AG04450 (cell line): ENCODE measurements at regions not wholly inside any gene's neighbourhood (a gene's known extent, or its start where the extent isn't known, plus 50 kb on each side); places are given as distances from the start of the nearest gene placed in this dataset.

Source experiments
- CTCF ChIA-PET: fragments of 300-600, 350-600 bp; formaldehyde crosslinking; extraction: SDS; loops from one replicate; lab custom pipeline; 2022; ENCODE audit warnings: antibody characterized with exemption, inconsistent platforms; lab: Charles Lee
- POLR2A ChIA-PET: fragments of 350-600 bp; formaldehyde crosslinking; extraction: SDS; loops from one replicate; lab custom pipeline; 2021; ENCODE audit warnings: antibody characterized with exemption, inconsistent platforms; lab: Yijun Ruan, JAX
- DNase-seq: peaks from one replicate; pipeline ENCODE4 v3.0.0-alpha.2; 2011; ENCODE audit warnings: low read depth, low spot score
- H3K27ac ChIP-seq: one replicate; pipeline ENCODE4 v1.5.1; 2012; ENCODE audit warnings: low read depth, low read length, control low read depth
- H3K27me3 ChIP-seq: one replicate; pipeline ENCODE4 v1.6.0; 2012; ENCODE audit warnings: low read length; ENCODE audit not compliant: control insufficient read depth, insufficient read depth
- H3K4me3 ChIP-seq: 2 replicates; pipeline ENCODE4 v1.5.1; 2011; ENCODE audit warnings: mild to moderate bottlenecking, low read depth, low read length, control low read depth
- H3K9me3 ChIP-seq: 2 replicates; pipeline ENCODE4 v1.5.1; 2012; ENCODE audit warnings: low read length; ENCODE audit not compliant: control insufficient read depth, insufficient read depth
- CTCF ChIP-seq: IDR thresholded peaks from 2 replicates; pipeline ENCODE4 v1.5.1; 2011; ENCODE audit warnings: low read depth, low read length, control low read depth, inconsistent platforms

- DNase-seq, result no peak
- ChIA-PET CTCF (no interaction called here), POLR2A (no interaction called here)
- no peaks in the 10 kb centered on the region for H3K9me3 ChIP-seq
- no peak overlapping the region for H3K27ac ChIP-seq
- no peaks in the 10 kb centered on the region for H3K27me3 ChIP-seq
- H3K4me3 ChIP-seq, result no peak overlapping the region
- no peak for TF ChIP-seq CTCF
Observed at GRCh38 chr2:118255771-118256372, 167.6 kb downstream of the INSIG2 start.

GRCh38 chr2:118255301-118255700 is 167.0 kb downstream of the INSIG2 start:
- DNase-seq, result no peak
- ChIA-PET POLR2A (no interaction called here), CTCF (no interaction called here)
- Histone ChIP-seq H3K4me3 (no peak overlapping the region), H3K9me3 (no peaks in the 10 kb centered on the region), H3K27ac (no peak overlapping the region), H3K27me3 (no peaks in the 10 kb centered on the region)
- no peak for TF ChIP-seq CTCF

GRCh38 chr2:118254116-118254515 is 165.8 kb downstream of the INSIG2 start:
- H3K27ac ChIP-seq, result no peak overlapping the region

GRCh38 chr2:118251427-118251826 is 163.2 kb downstream of the INSIG2 start:
- ChIA-PET CTCF (no interaction called here), POLR2A (no interaction called here)
- no peak overlapping the region for H3K4me3 ChIP-seq
- peaks cover 4% of the 10 kb centered on the region for H3K27me3 ChIP-seq
- H3K27ac ChIP-seq, result no peak overlapping the region
- H3K9me3 ChIP-seq, result no peaks in the 10 kb centered on the region
- DNase-seq, result no peak
- no peak for TF ChIP-seq CTCF

More at GRCh38 chr2:118254116-118254515, 165.8 kb downstream of the INSIG2 start:
- Histone ChIP-seq H3K4me3 (no peak overlapping the region), H3K27me3 (no peaks in the 10 kb centered on the region), H3K9me3 (no peaks in the 10 kb centered on the region)
- DNase-seq, result no peak
- ChIA-PET CTCF (no interaction called here), POLR2A (no interaction called here)
- no peak for TF ChIP-seq CTCF

GRCh38 chr2:118250463-118250862 is 162.2 kb downstream of the INSIG2 start:
- no peak for TF ChIP-seq CTCF
- ChIA-PET POLR2A (no interaction called here), CTCF (interaction anchor here (0.6 kb wide), 1 partner anchor 372 kb away, joined by 9 read pairs; no protein-coding TSS in a partner anchor)
- DNase-seq, result no peak
- Histone ChIP-seq H3K4me3 (no peak overlapping the region), H3K27me3 (peaks cover 4% of the 10 kb centered on the region), H3K9me3 (no peaks in the 10 kb centered on the region), H3K27ac (no peak overlapping the region)
